SK-N-SH treated with all-trans-retinoic acid at 6 μM for 48 hours (cell line): ENCODE measurements at regions not wholly inside any gene's neighbourhood (a gene's known extent, or its start where the extent isn't known, plus 50 kb on each side); places are given as distances from the start of the nearest gene placed in this dataset.

Source experiments
- ATAC-seq: fragments of 200-7000 bp; cut with Tn5 transposase; 3 replicates; pipeline ENCODE4 v1.9.1; 2020; ENCODE audit warnings: mild to moderate bottlenecking, moderate library complexity
- ARNTL ChIP-seq: fragments of 450-650 bp; formaldehyde crosslinking; IDR thresholded peaks from 2 replicates; pipeline ENCODE4 v1.5.0; 2020; ENCODE audit warnings: low read depth, mild to moderate bottlenecking, moderate library complexity, borderline replicate concordance
- BACH2 ChIP-seq: fragments of 250-450 bp; sonication (Bioruptor Pico); IDR thresholded peaks from 2 replicates; pipeline ENCODE4 v1.9.0; 2021; ENCODE audit warnings: mild to moderate bottlenecking, borderline replicate concordance
- CSDC2 ChIP-seq: fragments of 250-450 bp; sonication (Bioruptor Pico); IDR thresholded peaks from 2 replicates; pipeline ENCODE4 v1.5.0; 2020; ENCODE audit warnings: mild to moderate bottlenecking, moderate library complexity
- ESRRG ChIP-seq: fragments of 250-450 bp; sonication (Bioruptor Pico); IDR thresholded peaks from 2 replicates; pipeline ENCODE4 v1.6.1; 2021; ENCODE audit warnings: mild to moderate bottlenecking
- GLIS3 ChIP-seq: fragments of 250-450 bp; sonication (Bioruptor Pico); IDR thresholded peaks from 2 replicates; pipeline ENCODE4 v1.5.0; 2020; ENCODE audit warnings: mild to moderate bottlenecking, moderate library complexity
- ISL1 ChIP-seq: fragments of 250-450 bp; sonication (Bioruptor Pico); IDR thresholded peaks from 2 replicates; pipeline ENCODE4 v2.1.2; 2022; ENCODE audit warnings: mild to moderate bottlenecking, moderate library complexity
- OSR1 ChIP-seq: fragments of 250-450 bp; sonication (Bioruptor Pico); IDR thresholded peaks from 2 replicates; pipeline ENCODE4 v1.8.0; 2022; ENCODE audit warnings: moderate library complexity, mild to moderate bottlenecking, inconsistent platforms
- PPARA ChIP-seq: fragments of 250-450 bp; sonication (Bioruptor Pico); IDR thresholded peaks from 2 replicates; pipeline ENCODE4 v1.5.0; 2020; ENCODE audit warnings: mild to moderate bottlenecking, borderline replicate concordance
- RARB ChIP-seq: fragments of 250-450 bp; sonication (Bioruptor Pico); IDR thresholded peaks from 2 replicates; pipeline ENCODE4 v1.8.0; 2021; ENCODE audit warnings: mild to moderate bottlenecking, moderate library complexity
- SNAI2 ChIP-seq: fragments of 250-450 bp; sonication (Bioruptor Pico); IDR thresholded peaks from 2 replicates; pipeline ENCODE4 v1.5.0; 2020; ENCODE audit warnings: mild to moderate bottlenecking, moderate library complexity
- TCF4 ChIP-seq: fragments of 250-450 bp; sonication (Bioruptor Pico); IDR thresholded peaks from 2 replicates; pipeline ENCODE4 v1.8.0; 2021; ENCODE audit warnings: mild to moderate bottlenecking, moderate library complexity, borderline replicate concordance
- TOX ChIP-seq: fragments of 250-450 bp; sonication (Bioruptor Pico); IDR thresholded peaks from 2 replicates; pipeline ENCODE4 v1.8.0; 2021; ENCODE audit warnings: mild to moderate bottlenecking, moderate library complexity, borderline replicate concordance
- ZC3H10 ChIP-seq: fragments of 250-450 bp; sonication (Bioruptor Pico); IDR thresholded peaks from 2 replicates; pipeline ENCODE4 v1.5.1; 2021; ENCODE audit warnings: mild to moderate bottlenecking, moderate library complexity
- ZFP3 ChIP-seq: fragments of 250-450 bp; sonication (Bioruptor Pico); IDR thresholded peaks from 2 replicates; pipeline ENCODE4 v1.5.0; 2020; ENCODE audit warnings: mild to moderate bottlenecking, moderate library complexity
- ZFP30 ChIP-seq: fragments of 450-650 bp; formaldehyde crosslinking; IDR thresholded peaks from 2 replicates; pipeline ENCODE4 v1.5.0; 2022; ENCODE audit warnings: mild to moderate bottlenecking, moderate library complexity
- ZNF565 ChIP-seq: fragments of 450-650 bp; formaldehyde crosslinking; conservative IDR thresholded peaks from 2 replicates; pipeline ENCODE4 v1.5.0; 2020; ENCODE audit warnings: low read depth, mild to moderate bottlenecking, moderate library complexity
- ZNF70 ChIP-seq: fragments of 450-650 bp; formaldehyde crosslinking; IDR thresholded peaks from 2 replicates; pipeline ENCODE4 v1.5.0; 2020; ENCODE audit warnings: mild to moderate bottlenecking, moderate library complexity
- ZNF8 ChIP-seq: fragments of 450-650 bp; formaldehyde crosslinking; IDR thresholded peaks from 2 replicates; pipeline ENCODE4 v1.5.0; 2020; ENCODE audit warnings: mild to moderate bottlenecking, moderate library complexity
- TF ChIP-seq, protein P1 (sequence below): fragments of 250-450 bp; sonication (Bioruptor Pico); IDR thresholded peaks from 2 replicates; pipeline ENCODE4 v1.5.1; 2020; ENCODE audit warnings: low read depth, mild to moderate bottlenecking, moderate library complexity
- TF ChIP-seq, protein P2 (sequence below): fragments of 250-450 bp; sonication (Bioruptor Pico); IDR thresholded peaks from 2 replicates; pipeline ENCODE4 v1.5.1; 2021; ENCODE audit warnings: mild to moderate bottlenecking, moderate library complexity
- TF ChIP-seq, protein P3 (sequence below): fragments of 250-450 bp; sonication (Bioruptor Pico); IDR thresholded peaks from 2 replicates; pipeline ENCODE4 v1.8.0; 2021; ENCODE audit warnings: low read depth, mild to moderate bottlenecking, moderate library complexity, borderline replicate concordance
- TF ChIP-seq, protein P4 (sequence below): fragments of 250-450 bp; sonication (Bioruptor Pico); IDR thresholded peaks from 2 replicates; pipeline ENCODE4 v1.8.0; 2020; ENCODE audit warnings: mild to moderate bottlenecking, moderate library complexity, borderline replicate concordance
- TF ChIP-seq, protein P5 (sequence below): fragments of 250-450 bp; sonication (Bioruptor Pico); IDR thresholded peaks from 2 replicates; pipeline ENCODE4 v1.5.0; 2020; ENCODE audit warnings: mild to moderate bottlenecking, moderate library complexity

DNA sequence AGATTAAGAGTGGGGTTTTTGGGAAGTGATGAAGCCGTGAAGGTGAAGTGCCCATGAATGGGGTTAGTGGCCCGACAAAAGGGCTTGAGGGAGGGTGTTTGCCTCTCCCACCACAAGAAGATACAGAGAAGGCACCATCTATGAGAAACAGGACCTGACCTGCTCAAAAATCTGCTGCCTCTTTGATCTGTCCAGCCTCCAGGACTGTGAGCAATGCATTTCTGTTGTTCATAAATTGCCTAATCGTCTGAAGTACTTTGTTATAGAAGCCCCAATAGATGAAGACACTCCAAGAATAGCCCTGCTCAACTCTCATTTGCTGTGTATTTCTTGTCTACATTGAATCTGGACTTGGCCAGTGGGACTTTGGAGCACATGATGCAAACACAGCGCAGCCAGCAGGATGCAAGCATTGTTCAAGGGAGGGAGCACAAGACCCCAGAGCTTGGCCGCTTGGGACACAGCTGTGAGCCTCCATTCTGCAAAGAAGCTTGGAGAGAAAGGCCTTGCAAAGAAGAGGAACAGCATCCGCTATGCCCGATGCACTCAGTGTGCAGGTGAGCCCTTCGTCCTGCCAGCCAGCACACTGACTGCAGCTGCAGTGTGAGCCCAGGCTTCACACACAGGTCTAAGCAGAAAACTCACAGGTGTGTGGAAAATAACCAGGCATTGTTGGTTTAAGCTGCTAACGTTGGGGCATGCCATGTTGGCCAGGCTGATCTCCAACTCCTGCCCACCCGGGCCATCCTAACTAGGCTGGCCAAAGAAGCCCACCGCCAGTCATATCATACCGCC lies 73.2 kb upstream of the KLF6 start:
- ATAC-seq, result no peak
- TF ChIP-seq SNAI2 (CRISPR knock-in tag) (no peak), ARNTL (CRISPR knock-in tag) (no peak), ZNF8 (no peak), ZFP30 (CRISPR knock-in tag) (no peak), RARB (CRISPR knock-in tag) (no peak), OSR1 (no peak), ZFP3 (CRISPR knock-in tag) (no peak), TCF4 (CRISPR knock-in tag) (no peak), ZNF565 (CRISPR knock-in tag) (no peak), PPARA (CRISPR knock-in tag) (no peak), TOX (CRISPR knock-in tag) (no peak), ESRRG (CRISPR knock-in tag) (no peak), BACH2 (CRISPR knock-in tag) (no peak), ISL1 (CRISPR knock-in tag) (no peak), GLIS3 (CRISPR knock-in tag) (no peak), ZC3H10 (CRISPR knock-in tag) (no peak)
- TF ChIP-seq, protein P1, sequence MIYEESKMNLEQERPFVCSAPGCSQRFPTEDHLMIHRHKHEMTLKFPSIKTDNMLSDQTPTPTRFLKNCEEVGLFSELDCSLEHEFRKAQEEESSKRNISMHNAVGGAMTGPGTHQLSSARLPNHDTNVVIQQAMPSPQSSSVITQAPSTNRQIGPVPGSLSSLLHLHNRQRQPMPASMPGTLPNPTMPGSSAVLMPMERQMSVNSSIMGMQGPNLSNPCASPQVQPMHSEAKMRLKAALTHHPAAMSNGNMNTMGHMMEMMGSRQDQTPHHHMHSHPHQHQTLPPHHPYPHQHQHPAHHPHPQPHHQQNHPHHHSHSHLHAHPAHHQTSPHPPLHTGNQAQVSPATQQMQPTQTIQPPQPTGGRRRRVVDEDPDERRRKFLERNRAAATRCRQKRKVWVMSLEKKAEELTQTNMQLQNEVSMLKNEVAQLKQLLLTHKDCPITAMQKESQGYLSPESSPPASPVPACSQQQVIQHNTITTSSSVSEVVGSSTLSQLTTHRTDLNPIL (CRISPR knock-in tag), result no peak
- TF ChIP-seq, protein P2, sequence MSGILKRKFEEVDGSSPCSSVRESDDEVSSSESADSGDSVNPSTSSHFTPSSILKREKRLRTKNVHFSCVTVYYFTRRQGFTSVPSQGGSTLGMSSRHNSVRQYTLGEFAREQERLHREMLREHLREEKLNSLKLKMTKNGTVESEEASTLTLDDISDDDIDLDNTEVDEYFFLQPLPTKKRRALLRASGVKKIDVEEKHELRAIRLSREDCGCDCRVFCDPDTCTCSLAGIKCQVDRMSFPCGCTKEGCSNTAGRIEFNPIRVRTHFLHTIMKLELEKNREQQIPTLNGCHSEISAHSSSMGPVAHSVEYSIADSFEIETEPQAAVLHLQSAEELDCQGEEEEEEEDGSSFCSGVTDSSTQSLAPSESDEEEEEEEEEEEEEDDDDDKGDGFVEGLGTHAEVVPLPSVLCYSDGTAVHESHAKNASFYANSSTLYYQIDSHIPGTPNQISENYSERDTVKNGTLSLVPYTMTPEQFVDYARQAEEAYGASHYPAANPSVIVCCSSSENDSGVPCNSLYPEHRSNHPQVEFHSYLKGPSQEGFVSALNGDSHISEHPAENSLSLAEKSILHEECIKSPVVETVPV, result no peak
- TF ChIP-seq, protein P3, sequence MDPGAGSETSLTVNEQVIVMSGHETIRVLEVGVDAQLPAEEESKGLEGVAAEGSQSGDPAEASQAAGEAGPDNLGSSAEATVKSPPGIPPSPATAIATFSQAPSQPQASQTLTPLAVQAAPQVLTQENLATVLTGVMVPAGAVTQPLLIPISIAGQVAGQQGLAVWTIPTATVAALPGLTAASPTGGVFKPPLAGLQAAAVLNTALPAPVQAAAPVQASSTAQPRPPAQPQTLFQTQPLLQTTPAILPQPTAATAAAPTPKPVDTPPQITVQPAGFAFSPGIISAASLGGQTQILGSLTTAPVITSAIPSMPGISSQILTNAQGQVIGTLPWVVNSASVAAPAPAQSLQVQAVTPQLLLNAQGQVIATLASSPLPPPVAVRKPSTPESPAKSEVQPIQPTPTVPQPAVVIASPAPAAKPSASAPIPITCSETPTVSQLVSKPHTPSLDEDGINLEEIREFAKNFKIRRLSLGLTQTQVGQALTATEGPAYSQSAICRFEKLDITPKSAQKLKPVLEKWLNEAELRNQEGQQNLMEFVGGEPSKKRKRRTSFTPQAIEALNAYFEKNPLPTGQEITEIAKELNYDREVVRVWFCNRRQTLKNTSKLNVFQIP (CRISPR knock-in tag), result no peak
- TF ChIP-seq, protein P4, sequence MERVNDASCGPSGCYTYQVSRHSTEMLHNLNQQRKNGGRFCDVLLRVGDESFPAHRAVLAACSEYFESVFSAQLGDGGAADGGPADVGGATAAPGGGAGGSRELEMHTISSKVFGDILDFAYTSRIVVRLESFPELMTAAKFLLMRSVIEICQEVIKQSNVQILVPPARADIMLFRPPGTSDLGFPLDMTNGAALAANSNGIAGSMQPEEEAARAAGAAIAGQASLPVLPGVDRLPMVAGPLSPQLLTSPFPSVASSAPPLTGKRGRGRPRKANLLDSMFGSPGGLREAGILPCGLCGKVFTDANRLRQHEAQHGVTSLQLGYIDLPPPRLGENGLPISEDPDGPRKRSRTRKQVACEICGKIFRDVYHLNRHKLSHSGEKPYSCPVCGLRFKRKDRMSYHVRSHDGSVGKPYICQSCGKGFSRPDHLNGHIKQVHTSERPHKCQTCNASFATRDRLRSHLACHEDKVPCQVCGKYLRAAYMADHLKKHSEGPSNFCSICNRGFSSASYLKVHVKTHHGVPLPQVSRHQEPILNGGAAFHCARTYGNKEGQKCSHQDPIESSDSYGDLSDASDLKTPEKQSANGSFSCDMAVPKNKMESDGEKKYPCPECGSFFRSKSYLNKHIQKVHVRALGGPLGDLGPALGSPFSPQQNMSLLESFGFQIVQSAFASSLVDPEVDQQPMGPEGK (CRISPR knock-in tag), result no peak

DNA sequence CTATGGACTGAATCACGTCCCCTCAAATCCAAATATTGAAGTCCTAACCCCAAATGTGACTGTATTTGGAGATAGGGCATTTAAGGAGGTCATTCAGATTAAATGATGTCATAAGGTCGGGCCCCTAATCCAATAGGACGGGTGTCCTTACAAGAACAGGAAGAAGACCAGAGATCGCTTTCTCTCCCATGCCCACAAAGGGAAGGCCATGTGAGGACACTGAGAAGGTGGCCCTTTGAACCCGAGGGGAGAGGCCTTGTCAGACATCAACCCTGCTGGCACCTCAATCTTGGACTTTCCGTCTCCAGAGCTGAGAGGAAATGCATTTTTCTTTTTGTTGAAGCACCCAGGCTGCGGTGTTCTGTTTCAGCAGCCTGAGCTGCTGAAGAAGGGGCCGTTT lies 72.3 kb upstream of the KLF6 start:
- ATAC-seq, result no peak
- TF ChIP-seq ARNTL (CRISPR knock-in tag) (no peak), ESRRG (CRISPR knock-in tag) (no peak), ZNF565 (CRISPR knock-in tag) (no peak), CSDC2 (no peak), ZC3H10 (CRISPR knock-in tag) (no peak), ZNF70 (CRISPR knock-in tag) (no peak), TOX (CRISPR knock-in tag) (no peak), PPARA (CRISPR knock-in tag) (no peak), RARB (CRISPR knock-in tag) (no peak)
- TF ChIP-seq, protein P1 (CRISPR knock-in tag), result no peak
- TF ChIP-seq, protein P5, sequence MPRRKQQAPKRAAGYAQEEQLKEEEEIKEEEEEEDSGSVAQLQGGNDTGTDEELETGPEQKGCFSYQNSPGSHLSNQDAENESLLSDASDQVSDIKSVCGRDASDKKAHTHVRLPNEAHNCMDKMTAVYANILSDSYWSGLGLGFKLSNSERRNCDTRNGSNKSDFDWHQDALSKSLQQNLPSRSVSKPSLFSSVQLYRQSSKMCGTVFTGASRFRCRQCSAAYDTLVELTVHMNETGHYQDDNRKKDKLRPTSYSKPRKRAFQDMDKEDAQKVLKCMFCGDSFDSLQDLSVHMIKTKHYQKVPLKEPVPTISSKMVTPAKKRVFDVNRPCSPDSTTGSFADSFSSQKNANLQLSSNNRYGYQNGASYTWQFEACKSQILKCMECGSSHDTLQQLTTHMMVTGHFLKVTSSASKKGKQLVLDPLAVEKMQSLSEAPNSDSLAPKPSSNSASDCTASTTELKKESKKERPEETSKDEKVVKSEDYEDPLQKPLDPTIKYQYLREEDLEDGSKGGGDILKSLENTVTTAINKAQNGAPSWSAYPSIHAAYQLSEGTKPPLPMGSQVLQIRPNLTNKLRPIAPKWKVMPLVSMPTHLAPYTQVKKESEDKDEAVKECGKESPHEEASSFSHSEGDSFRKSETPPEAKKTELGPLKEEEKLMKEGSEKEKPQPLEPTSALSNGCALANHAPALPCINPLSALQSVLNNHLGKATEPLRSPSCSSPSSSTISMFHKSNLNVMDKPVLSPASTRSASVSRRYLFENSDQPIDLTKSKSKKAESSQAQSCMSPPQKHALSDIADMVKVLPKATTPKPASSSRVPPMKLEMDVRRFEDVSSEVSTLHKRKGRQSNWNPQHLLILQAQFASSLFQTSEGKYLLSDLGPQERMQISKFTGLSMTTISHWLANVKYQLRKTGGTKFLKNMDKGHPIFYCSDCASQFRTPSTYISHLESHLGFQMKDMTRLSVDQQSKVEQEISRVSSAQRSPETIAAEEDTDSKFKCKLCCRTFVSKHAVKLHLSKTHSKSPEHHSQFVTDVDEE (CRISPR knock-in tag), result no peak
- TF ChIP-seq, protein P4 (CRISPR knock-in tag), result no peak
- TF ChIP-seq, protein P3 (CRISPR knock-in tag), result no peak
